H9 (cell line): ENCODE measurements at regions not wholly inside any gene's neighbourhood (a gene's known extent, or its start where the extent isn't known, plus 50 kb on each side); places are given as distances from the start of the nearest gene placed in this dataset.
A peak's percentile ranks its signal among the peaks of the same experiment; 100 is the strongest.

ENCODE experiments used
- DNase-seq: peaks from one replicate; pipeline ENCODE4 v3.0.0-alpha.2; 2017
- H2AFZ ChIP-seq: one replicate; pipeline ENCODE4 v1.6.1; 2013; ENCODE audit warnings: mild to moderate bottlenecking, low read length, control low read depth, moderate library complexity
- H2AK5ac ChIP-seq: 2 replicates; pipeline ENCODE4 v1.6.1; 2013; ENCODE audit warnings: low read length, control low read depth, mixed read lengths; ENCODE audit not compliant: insufficient read length
- H2BK120ac ChIP-seq: one replicate; pipeline ENCODE4 v1.6.1; 2013; ENCODE audit warnings: low read depth, mild to moderate bottlenecking, low read length, control low read depth, inconsistent platforms; ENCODE audit not compliant: poor library complexity, severe bottlenecking
- H2BK12ac ChIP-seq: 2 replicates; pipeline ENCODE4 v1.6.1; 2013; ENCODE audit warnings: low read length, control low read depth, mixed read lengths, low read depth; ENCODE audit not compliant: insufficient read length
- H2BK15ac ChIP-seq: 2 replicates; pipeline ENCODE4 v1.6.1; 2013; ENCODE audit warnings: low read depth, low read length, control low read depth
- H2BK20ac ChIP-seq: one replicate; pipeline ENCODE4 v1.6.1; 2013; ENCODE audit warnings: low read depth, mild to moderate bottlenecking, low read length, control low read depth, inconsistent platforms; ENCODE audit not compliant: poor library complexity, severe bottlenecking
- H2BK5ac ChIP-seq: 2 replicates; pipeline ENCODE4 v1.6.1; 2013; ENCODE audit warnings: low read length, control low read depth, mixed read lengths; ENCODE audit not compliant: insufficient read length
- H3K14ac ChIP-seq: 2 replicates; pipeline ENCODE4 v1.6.1; 2013; ENCODE audit warnings: low read length, control low read depth; ENCODE audit not compliant: insufficient read depth
- H3K18ac ChIP-seq: 2 replicates; pipeline ENCODE4 v1.6.1; 2013; ENCODE audit warnings: low read depth, mild to moderate bottlenecking, mixed read lengths, low read length, control low read depth; ENCODE audit not compliant: insufficient read length
- H3K23ac ChIP-seq: 2 replicates; pipeline ENCODE4 v1.6.1; 2013; ENCODE audit warnings: low read length, control low read depth, mixed read lengths, low read depth; ENCODE audit not compliant: insufficient read length
- H3K23me2 ChIP-seq: 2 replicates; pipeline ENCODE4 v1.6.1; 2013; ENCODE audit warnings: low read depth, mild to moderate bottlenecking, mixed read lengths, low read length, control low read depth; ENCODE audit not compliant: insufficient read length, poor library complexity, severe bottlenecking
- H3K27ac ChIP-seq: 2 replicates; pipeline ENCODE4 v1.5.1; 2013; ENCODE audit warnings: low read length, control low read depth, mixed read lengths, low read depth; ENCODE audit not compliant: insufficient read length
- H3K27me3 ChIP-seq: 2 replicates; pipeline ENCODE4 v1.6.1; 2013; ENCODE audit warnings: low read length, control low read depth, inconsistent platforms; ENCODE audit not compliant: insufficient read depth
- H3K4ac ChIP-seq: 2 replicates; pipeline ENCODE4 v1.6.1; 2013; ENCODE audit warnings: low read depth, mild to moderate bottlenecking, control low read depth, inconsistent platforms, low read length, moderate library complexity
- H3K4me1 ChIP-seq: 2 replicates; pipeline ENCODE4 v1.6.1; 2013; ENCODE audit warnings: low read length, control low read depth, inconsistent platforms; ENCODE audit not compliant: insufficient read depth
- H3K4me2 ChIP-seq: 2 replicates; pipeline ENCODE4 v1.6.1; 2013; ENCODE audit warnings: low read length, control low read depth, mixed read lengths; ENCODE audit not compliant: insufficient read length, insufficient read depth
- H3K56ac ChIP-seq: 2 replicates; pipeline ENCODE4 v1.6.1; 2013; ENCODE audit warnings: low read depth, mild to moderate bottlenecking, mixed read lengths, low read length, control low read depth; ENCODE audit not compliant: insufficient read length
- H3K79me1 ChIP-seq: 2 replicates; pipeline ENCODE4 v1.6.1; 2013; ENCODE audit warnings: low read depth, mild to moderate bottlenecking, moderate library complexity, low read length, control low read depth, inconsistent platforms; ENCODE audit not compliant: insufficient read depth, poor library complexity, severe bottlenecking
- H3K79me2 ChIP-seq: 2 replicates; pipeline ENCODE4 v1.6.1; 2013; ENCODE audit warnings: low read length, control low read depth, inconsistent platforms; ENCODE audit not compliant: insufficient read depth
- H3K9ac ChIP-seq: 2 replicates; pipeline ENCODE4 v1.6.1; 2013; ENCODE audit warnings: low read length, control low read depth, mixed read lengths; ENCODE audit not compliant: insufficient read length; ENCODE audit errors: extremely low read depth
- H3K9me3 ChIP-seq: one replicate; pipeline ENCODE4 v1.6.1; 2013; ENCODE audit warnings: low read depth, low read length, inconsistent platforms; ENCODE audit not compliant: control insufficient read depth
- H3T11ph ChIP-seq: one replicate; pipeline ENCODE4 v1.6.1; 2013; ENCODE audit warnings: mild to moderate bottlenecking, low read length, control low read depth, inconsistent platforms
- H4K20me1 ChIP-seq: one replicate; pipeline ENCODE4 v1.6.1; 2013; ENCODE audit not compliant: control insufficient read depth, insufficient read length, insufficient read depth
- H4K5ac ChIP-seq: 2 replicates; pipeline ENCODE4 v1.6.1; 2013; ENCODE audit warnings: low read depth, mild to moderate bottlenecking, mixed read lengths, low read length, control low read depth; ENCODE audit not compliant: insufficient read length
- H4K8ac ChIP-seq: replicated peaks from 2 replicates; pipeline ENCODE4 v1.6.1; 2013; ENCODE audit warnings: low read length, control low read depth, mixed read lengths, low read depth; ENCODE audit not compliant: insufficient read length
- H4K91ac ChIP-seq: 2 replicates; pipeline ENCODE4 v1.6.1; 2013; ENCODE audit warnings: low read depth, mild to moderate bottlenecking, moderate library complexity, mixed read lengths, low read length, control low read depth; ENCODE audit not compliant: insufficient read length
- H3K27ac Mint-ChIP-seq, 3 experiments: 2 replicates in 2 of 3; 3 replicates in 1 of 3; pipeline ENCODE4 v1.8.0; 2020 to 2021; ENCODE audit warnings: mixed read lengths in 3 of 3, mild to moderate bottlenecking in 1 of 3, moderate library complexity in 1 of 3
- H3K27me3 Mint-ChIP-seq: 2 replicates; pipeline ENCODE4 v1.8.0; 2021; ENCODE audit warnings: low read depth, mild to moderate bottlenecking, moderate library complexity, mixed read lengths
- H3K36me3 Mint-ChIP-seq, 3 experiments: 2 replicates in 2 of 3; 3 replicates in 1 of 3; pipeline ENCODE4 v1.8.0; 2020 to 2021; ENCODE audit warnings: low read depth in 3 of 3, mixed read lengths in 3 of 3; ENCODE audit not compliant: insufficient read depth in 1 of 3
- H3K4me1 Mint-ChIP-seq, 2 experiments: 2 replicates each; pipeline ENCODE4 v1.8.0; 2020; ENCODE audit warnings: mixed read lengths in 2 of 2
- H3K4me3 Mint-ChIP-seq, 2 experiments: 2 replicates in 1 of 2; 3 replicates in 1 of 2; pipeline ENCODE4 v1.8.0; 2020 to 2021; ENCODE audit warnings: mild to moderate bottlenecking in 2 of 2, mixed read lengths in 2 of 2, moderate library complexity in 1 of 2
- H3K9me3 Mint-ChIP-seq, 2 experiments: 2 replicates in 1 of 2; 3 replicates in 1 of 2; pipeline ENCODE4 v1.8.0; 2020; ENCODE audit warnings: mild to moderate bottlenecking in 2 of 2, mixed read lengths in 2 of 2, moderate library complexity in 1 of 2
- WGBS: extraction: QIAGEN DNeasy Blood & Tissue Kit; methylation state at CpG from one replicate; pipeline ENCODE4 v1.1.7; 2013; ENCODE audit warnings: missing lambda C conversion rate, low lambda C conversion rate, mixed read lengths; ENCODE audit not compliant: insufficient read length; ENCODE audit errors: extremely low coverage; 5-methylcytosine and 5-hydroxymethylcytosine counted together
- TF ChIP-seq, protein P1 (sequence below): fragments of 200-600 bp; sonication (generic); conservative IDR thresholded peaks from 3 replicates; pipeline ENCODE4 v1.8.0; 2021; ENCODE audit warnings: antibody characterized with exemption, mild to moderate bottlenecking

DNA sequence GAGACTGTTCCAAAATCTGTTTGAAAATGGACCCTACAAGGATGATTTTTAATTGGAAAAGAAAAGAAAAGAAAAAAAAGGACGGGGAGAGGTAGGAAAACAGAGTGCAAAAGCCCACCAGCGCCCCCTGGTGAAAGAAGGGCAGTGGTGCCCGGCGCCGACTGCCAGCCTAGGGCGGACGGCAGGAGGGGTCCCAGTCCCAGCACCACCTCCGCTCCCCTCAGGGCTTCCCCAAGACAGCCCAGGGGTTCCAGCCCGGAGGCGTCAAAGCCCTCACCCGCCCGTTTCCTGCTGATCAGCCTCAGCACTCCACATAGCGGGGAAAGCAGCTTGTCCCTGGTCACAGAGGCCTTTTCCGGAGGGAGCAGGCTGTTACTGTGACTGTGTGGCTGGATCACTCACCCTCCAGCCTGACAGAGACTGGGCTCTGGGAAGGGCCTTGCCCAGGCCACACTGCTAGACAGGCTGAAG lies 213.9 kb downstream of the TFCP2L1 start:
- no peak overlapping the region for H3K4me3 Mint-ChIP-seq
- peaks cover 6% of the 10 kb centered on the region for H3K23me2 ChIP-seq

More for the DNA sequence above, 213.9 kb downstream of the TFCP2L1 start:
- no peak overlapping the region for H3K56ac ChIP-seq
- H3K79me2 ChIP-seq: no peaks in the 10 kb centered on the region
- H3K4me1 ChIP-seq: no peaks in the 10 kb centered on the region; the same call in 1 of the 2 replicates
- TF ChIP-seq, protein P1, sequence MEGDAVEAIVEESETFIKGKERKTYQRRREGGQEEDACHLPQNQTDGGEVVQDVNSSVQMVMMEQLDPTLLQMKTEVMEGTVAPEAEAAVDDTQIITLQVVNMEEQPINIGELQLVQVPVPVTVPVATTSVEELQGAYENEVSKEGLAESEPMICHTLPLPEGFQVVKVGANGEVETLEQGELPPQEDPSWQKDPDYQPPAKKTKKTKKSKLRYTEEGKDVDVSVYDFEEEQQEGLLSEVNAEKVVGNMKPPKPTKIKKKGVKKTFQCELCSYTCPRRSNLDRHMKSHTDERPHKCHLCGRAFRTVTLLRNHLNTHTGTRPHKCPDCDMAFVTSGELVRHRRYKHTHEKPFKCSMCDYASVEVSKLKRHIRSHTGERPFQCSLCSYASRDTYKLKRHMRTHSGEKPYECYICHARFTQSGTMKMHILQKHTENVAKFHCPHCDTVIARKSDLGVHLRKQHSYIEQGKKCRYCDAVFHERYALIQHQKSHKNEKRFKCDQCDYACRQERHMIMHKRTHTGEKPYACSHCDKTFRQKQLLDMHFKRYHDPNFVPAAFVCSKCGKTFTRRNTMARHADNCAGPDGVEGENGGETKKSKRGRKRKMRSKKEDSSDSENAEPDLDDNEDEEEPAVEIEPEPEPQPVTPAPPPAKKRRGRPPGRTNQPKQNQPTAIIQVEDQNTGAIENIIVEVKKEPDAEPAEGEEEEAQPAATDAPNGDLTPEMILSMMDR: peak; percentile 99
- peaks cover 36% of the 10 kb centered on the region for H3K27me3 Mint-ChIP-seq
- H3K9ac ChIP-seq: no peak overlapping the region
- no peak overlapping the region for H2BK5ac ChIP-seq
- no peak overlapping the region for H2BK15ac ChIP-seq
- no peak overlapping the region for H3K4ac ChIP-seq
- no peak overlapping the region for H3K14ac ChIP-seq
- no peak overlapping the region for H2AFZ ChIP-seq
- no peak overlapping the region for H4K91ac ChIP-seq
- H3K27ac ChIP-seq: no peak overlapping the region
- H2BK120ac ChIP-seq: no peak overlapping the region
- WGBS: no CpG with 5 or more reads among the region's 14 CpGs
- no peaks in the 10 kb centered on the region for H3K36me3 Mint-ChIP-seq
- H3K4me1 Mint-ChIP-seq: peaks cover 13 to 16% of the 10 kb centered on the region in 2 experiments
- no peak overlapping the region for H4K8ac ChIP-seq
- H2BK20ac ChIP-seq: no peak overlapping the region
- H3K9me3 Mint-ChIP-seq: no peaks in the 10 kb centered on the region; a peak in 1 of 5 replicates
- no peak overlapping the region for H3T11ph ChIP-seq
- H3K18ac ChIP-seq: no peak overlapping the region
- H4K20me1 ChIP-seq: no peaks in the 10 kb centered on the region
- no peaks in the 10 kb centered on the region for H3K79me1 ChIP-seq
- DNase-seq: peak; percentile 84
- no peak overlapping the region for H2BK12ac ChIP-seq
- no peak overlapping the region for H3K23ac ChIP-seq
- H4K5ac ChIP-seq: no peak overlapping the region
- H3K9me3 ChIP-seq: no peaks in the 10 kb centered on the region
- no peak overlapping the region for H2AK5ac ChIP-seq
- no peak overlapping the region for H3K27ac Mint-ChIP-seq
- H3K4me2 ChIP-seq: no peak overlapping the region
- H3K27me3 ChIP-seq: peaks cover 1% of the 10 kb centered on the region; the same call in 1 of the 2 replicates
